Left lung (tissue), 4 donors: ENCODE measurements at regions not wholly inside any gene's neighbourhood (a gene's known extent, or its start where the extent isn't known, plus 50 kb on each side); places are given as distances from the start of the nearest gene placed in this dataset.

Experiments used
- ATAC-seq: fragments of 200-7000 bp; cut with Tn5 transposase; one replicate; pipeline ENCODE4 v1.9.1; 2020; ENCODE audit warnings: moderate library complexity
- DNase-seq, 4 donors: peaks; one replicate each; pipeline ENCODE4 v3.0.0-alpha.2; 2013 to 2020
- H3K27ac ChIP-seq, 2 donors: fragments of 200-600 bp; sonication (generic) in 1 of 2; one replicate each; pipeline versions ENCODE4 v1.5.0 to v1.8.0; 2020 to 2021
- H3K27me3 ChIP-seq, 2 donors: fragments of 200-600 bp; sonication (generic) in 1 of 2; one replicate each; pipeline versions ENCODE4 v1.5.0 to v1.8.0; 2020 to 2021
- H3K36me3 ChIP-seq, 2 donors: fragments of 200-600 bp; sonication (generic) in 1 of 2; one replicate each; pipeline versions ENCODE4 v1.5.0 to v1.8.0; 2020 to 2021
- H3K4me1 ChIP-seq, 2 donors: fragments of 200-600 bp; one replicate each; pipeline ENCODE4 v1.8.0; 2021
- H3K4me3 ChIP-seq, 2 donors: fragments of 200-600 bp; sonication (generic) in 1 of 2; one replicate each; pipeline versions ENCODE4 v1.5.0 to v1.8.0; 2020 to 2021; ENCODE audit warnings: mild to moderate bottlenecking in 1 of 2
- H3K9me3 ChIP-seq, 2 donors: fragments of 200-600 bp; sonication (generic) in 1 of 2; one replicate each; pipeline versions ENCODE4 v1.5.0 to v1.8.0; 2020 to 2021
- intact Hi-C, 2 donors: fragments of 100-400 bp; cut with DNase I; formaldehyde crosslinking; loops; one replicate each; pipeline versions ENCODE4 v1.11.2 to v1.14.2; 2022
- TF ChIP-seq, protein P1 (sequence below), 2 donors: fragments of 200-600 bp; sonication (generic) in 1 of 2; IDR thresholded peaks; one replicate each; pipeline versions ENCODE4 v1.5.0 to v1.8.0; 2021; ENCODE audit warnings: antibody characterized with exemption in 2 of 2
- donor health status: DM: no; HTN: yes; CAD: no.
- donor health status: DM: no; HTN: no; CAD: no.

DNA sequence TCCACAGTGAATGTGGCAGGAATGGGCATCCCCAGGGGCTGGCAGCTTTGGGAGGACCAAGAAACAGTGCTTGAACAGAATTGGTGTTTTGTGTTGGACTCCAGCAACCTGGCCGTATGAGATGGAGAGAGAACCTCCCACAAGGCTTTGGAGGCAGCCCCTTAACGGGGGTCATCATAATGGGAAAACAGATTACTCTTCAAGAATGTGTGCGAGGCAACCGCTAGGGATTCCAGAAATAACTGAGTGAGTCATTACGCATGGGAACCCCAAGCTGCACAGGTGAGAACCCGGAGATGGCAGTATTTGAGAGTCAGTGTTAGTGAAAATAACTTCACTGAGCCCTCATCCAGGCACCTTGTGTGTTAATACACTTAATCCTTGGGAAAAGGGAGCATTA is 567.8 kb upstream of the TBX3 start:
- Histone ChIP-seq H3K4me1 (no peaks in the 10 kb centered on the region), H3K36me3 (no peaks in the 10 kb centered on the region), H3K9me3 (no peaks in the 10 kb centered on the region), H3K27me3 (no peaks in the 10 kb centered on the region), H3K27ac (no peak overlapping the region), H3K4me3 (no peak overlapping the region)
- TF ChIP-seq, protein P1, sequence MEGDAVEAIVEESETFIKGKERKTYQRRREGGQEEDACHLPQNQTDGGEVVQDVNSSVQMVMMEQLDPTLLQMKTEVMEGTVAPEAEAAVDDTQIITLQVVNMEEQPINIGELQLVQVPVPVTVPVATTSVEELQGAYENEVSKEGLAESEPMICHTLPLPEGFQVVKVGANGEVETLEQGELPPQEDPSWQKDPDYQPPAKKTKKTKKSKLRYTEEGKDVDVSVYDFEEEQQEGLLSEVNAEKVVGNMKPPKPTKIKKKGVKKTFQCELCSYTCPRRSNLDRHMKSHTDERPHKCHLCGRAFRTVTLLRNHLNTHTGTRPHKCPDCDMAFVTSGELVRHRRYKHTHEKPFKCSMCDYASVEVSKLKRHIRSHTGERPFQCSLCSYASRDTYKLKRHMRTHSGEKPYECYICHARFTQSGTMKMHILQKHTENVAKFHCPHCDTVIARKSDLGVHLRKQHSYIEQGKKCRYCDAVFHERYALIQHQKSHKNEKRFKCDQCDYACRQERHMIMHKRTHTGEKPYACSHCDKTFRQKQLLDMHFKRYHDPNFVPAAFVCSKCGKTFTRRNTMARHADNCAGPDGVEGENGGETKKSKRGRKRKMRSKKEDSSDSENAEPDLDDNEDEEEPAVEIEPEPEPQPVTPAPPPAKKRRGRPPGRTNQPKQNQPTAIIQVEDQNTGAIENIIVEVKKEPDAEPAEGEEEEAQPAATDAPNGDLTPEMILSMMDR (IDR thresholded peaks at IDR 0.05): no peak
- intact Hi-C loops: no loop called here
- no peak for ATAC-seq
- DNase-seq: no peak

DNA sequence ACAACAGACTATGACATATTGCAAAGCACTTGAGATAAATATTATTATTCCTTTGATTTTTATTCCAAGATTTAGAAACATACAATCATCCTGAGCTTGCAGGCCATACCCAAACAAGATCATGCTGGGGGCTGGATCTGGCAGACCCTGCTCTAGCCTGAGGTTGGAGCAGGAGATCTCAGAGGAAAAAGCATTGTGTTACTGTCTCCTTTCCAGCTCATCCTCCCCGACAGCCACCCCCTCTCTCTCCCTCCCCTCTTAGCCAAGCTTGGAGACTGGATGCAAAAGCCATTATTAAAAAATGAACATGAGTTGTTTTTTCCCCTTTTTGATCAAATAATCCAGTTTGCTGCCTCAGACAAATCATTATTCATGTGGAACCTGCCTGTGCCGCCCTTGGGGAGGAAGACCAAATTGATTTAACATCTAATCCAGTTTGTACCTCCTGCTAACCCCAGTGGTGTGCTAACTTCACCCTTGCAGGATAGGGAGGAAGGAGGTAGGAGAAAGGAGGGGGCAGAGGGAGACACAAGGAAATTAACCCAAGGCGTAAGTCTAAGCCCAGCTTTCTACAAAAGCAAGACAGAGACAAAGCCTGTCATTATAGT is 565.8 kb upstream of the TBX3 start:
- no peaks in the 10 kb centered on the region for H3K9me3 ChIP-seq
- H3K4me3 ChIP-seq: no peak overlapping the region
- no peaks in the 10 kb centered on the region for H3K27me3 ChIP-seq
- TF ChIP-seq, protein P1 (IDR thresholded peaks at IDR 0.05): no peak
- ATAC-seq: no peak
- DNase-seq: no peak
- H3K4me1 ChIP-seq: no peaks in the 10 kb centered on the region
- no peaks in the 10 kb centered on the region for H3K36me3 ChIP-seq
- H3K27ac ChIP-seq: no peak overlapping the region
- intact Hi-C loops: no loop called here

DNA sequence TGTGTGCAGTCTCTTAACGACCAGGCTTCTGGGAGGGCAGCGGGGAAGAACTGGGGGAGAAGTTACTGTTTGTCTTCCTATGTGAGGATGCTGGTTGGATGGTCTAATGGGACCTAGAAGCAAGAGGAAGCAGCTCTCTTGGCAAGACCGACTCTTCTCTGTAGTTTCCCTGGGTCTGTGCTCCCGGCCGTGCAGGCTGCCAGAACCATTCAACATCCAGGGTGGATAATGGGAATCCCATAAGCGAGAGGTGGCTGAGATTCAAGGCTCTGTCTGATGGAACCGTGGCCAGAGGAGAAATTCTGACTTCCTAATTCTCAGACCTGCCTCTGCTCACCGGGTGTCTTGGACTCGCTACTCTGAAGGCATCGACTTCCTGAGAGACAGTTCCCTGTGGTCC is 561.0 kb upstream of the TBX3 start:
- no peak overlapping the region for H3K27ac ChIP-seq
- TF ChIP-seq, protein P1 (IDR thresholded peaks at IDR 0.05): no peak
- no peaks in the 10 kb centered on the region for H3K27me3 ChIP-seq
- intact Hi-C loops: no loop called here
- H3K36me3 ChIP-seq: no peaks in the 10 kb centered on the region
- H3K4me3 ChIP-seq: no peak overlapping the region
- H3K4me1 ChIP-seq: no peaks in the 10 kb centered on the region
- DNase-seq (no peak), ATAC-seq (no peak)
- no peaks in the 10 kb centered on the region for H3K9me3 ChIP-seq

DNA sequence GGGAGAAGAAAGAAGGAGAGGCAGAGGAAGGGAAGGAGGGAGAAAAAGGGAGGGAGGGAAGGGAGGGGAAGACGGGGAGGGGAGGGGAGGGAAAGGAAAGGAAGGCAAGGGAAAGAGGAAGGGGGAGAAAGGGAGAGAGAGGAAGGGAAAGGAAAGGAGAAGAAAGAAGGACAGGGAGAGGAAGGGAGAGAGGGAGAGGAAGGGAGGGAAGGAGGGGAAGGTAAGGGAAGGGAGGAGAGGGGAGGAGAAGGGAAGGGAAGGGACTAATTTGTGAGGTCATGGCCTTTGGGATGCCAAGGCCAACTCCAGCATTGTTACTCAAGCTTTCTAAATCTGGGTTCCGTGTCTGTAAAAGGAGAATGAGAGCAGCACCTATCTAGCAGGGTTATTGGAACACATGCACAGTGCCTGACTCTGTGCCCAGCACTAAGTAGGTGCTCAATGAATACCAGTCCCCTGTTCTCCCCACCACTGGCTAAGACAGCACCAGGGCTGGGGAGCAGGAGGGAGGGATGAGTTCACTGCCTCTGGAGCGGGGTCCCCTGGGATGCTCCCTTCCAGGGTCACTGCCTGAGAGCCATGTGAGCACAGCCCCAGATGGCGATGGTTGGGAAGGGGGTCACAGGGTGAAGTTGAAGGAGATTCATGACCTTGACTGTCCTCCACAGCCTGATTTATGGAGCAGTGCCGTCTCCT is 560.1 kb upstream of the TBX3 start:
- ATAC-seq (no peak), DNase-seq (no peak)
- no peaks in the 10 kb centered on the region for H3K4me1 ChIP-seq
- intact Hi-C loops: no loop called here
- H3K27ac ChIP-seq: no peak overlapping the region
- no peak overlapping the region for H3K4me3 ChIP-seq
- TF ChIP-seq, protein P1 (IDR thresholded peaks at IDR 0.05): no peak
- H3K9me3 ChIP-seq: no peaks in the 10 kb centered on the region
- H3K27me3 ChIP-seq: no peaks in the 10 kb centered on the region
- no peaks in the 10 kb centered on the region for H3K36me3 ChIP-seq

DNA sequence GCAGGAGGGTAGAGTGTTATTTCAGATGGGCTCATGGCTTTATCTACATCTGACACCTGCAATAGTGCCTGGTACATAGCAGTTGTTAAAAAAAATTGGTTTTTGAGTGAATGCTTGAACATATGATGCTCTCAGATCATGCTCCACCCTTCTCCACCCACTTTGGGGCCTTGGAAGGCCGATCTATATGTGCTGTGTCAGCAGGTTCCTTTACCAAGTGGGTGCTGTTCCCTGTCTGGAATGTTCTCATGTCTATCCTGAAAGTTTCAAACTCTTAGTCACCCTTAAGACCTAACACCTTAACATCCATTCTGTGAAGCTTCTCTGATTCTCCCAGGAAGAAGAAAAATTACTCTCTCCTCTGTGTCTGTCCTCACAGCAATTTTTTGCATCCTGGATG is 556.3 kb upstream of the TBX3 start:
- no peaks in the 10 kb centered on the region for H3K4me1 ChIP-seq
- DNase-seq (no peak), ATAC-seq (no peak)
- H3K36me3 ChIP-seq: no peaks in the 10 kb centered on the region
- intact Hi-C loops: no loop called here
- H3K27ac ChIP-seq: no peak overlapping the region
- TF ChIP-seq, protein P1 (IDR thresholded peaks at IDR 0.05): no peak
- H3K27me3 ChIP-seq: no peaks in the 10 kb centered on the region
- no peak overlapping the region for H3K4me3 ChIP-seq
- H3K9me3 ChIP-seq: no peaks in the 10 kb centered on the region
